ENCODE measurements at regions not wholly inside any gene's neighbourhood (a gene's known extent, or its start where the extent isn't known, plus 50 kb on each side); places are given as distances from the start of the nearest gene placed in this dataset.

DNA sequence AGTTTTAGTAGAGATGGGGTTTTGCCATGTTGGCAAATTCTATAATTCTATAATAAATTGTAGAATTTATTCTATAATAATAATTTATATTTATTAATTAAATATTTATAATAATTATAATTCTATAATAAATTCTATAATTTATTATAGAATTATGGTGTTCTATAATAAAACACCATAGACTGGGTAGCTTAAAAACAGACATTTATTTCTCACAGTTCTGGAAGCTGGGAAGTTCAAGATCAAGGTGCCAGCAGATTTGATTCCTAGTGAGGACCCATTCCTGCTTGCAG lies 130.9 kb upstream of the PELI1 start (continued):
- TF ChIP-seq, protein P1, sequence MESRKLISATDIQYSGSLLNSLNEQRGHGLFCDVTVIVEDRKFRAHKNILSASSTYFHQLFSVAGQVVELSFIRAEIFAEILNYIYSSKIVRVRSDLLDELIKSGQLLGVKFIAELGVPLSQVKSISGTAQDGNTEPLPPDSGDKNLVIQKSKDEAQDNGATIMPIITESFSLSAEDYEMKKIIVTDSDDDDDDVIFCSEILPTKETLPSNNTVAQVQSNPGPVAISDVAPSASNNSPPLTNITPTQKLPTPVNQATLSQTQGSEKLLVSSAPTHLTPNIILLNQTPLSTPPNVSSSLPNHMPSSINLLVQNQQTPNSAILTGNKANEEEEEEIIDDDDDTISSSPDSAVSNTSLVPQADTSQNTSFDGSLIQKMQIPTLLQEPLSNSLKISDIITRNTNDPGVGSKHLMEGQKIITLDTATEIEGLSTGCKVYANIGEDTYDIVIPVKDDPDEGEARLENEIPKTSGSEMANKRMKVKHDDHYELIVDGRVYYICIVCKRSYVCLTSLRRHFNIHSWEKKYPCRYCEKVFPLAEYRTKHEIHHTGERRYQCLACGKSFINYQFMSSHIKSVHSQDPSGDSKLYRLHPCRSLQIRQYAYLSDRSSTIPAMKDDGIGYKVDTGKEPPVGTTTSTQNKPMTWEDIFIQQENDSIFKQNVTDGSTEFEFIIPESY (IDR thresholded peaks at IDR 0.05; ENCODE audit: borderline replicate concordance, low read depth) = no peak
- TF ChIP-seq REST (IDR thresholded peaks at IDR 0.05; ENCODE audit: low read depth, low read length) (no peak), GATA2 (CRISPR knock-in tag; IDR thresholded peaks at IDR 0.05) (no peak)

GRCh38 chr2:64276417-64277095 lies 132.3 kb upstream of the PELI1 start:
- no peaks in the 10 kb centered on the region for H3K27me3 ChIP-seq (ENCODE audit: insufficient read depth)
- no peak for DNase-seq
- H3K9me2 ChIP-seq = no peaks in the 10 kb centered on the region
- peak overlapping the region in 1 of 2 experiments; percentile 4; a peak in 1 of 4 replicates for H3K27ac ChIP-seq (ENCODE audit: low read depth in 2 of 2, low read length in 1 of 2)
- H3K9ac ChIP-seq = no peak overlapping the region
- H3K79me2 ChIP-seq (ENCODE audit: insufficient read depth) = no peaks in the 10 kb centered on the region
- H3K36me3 ChIP-seq (replicated peaks in 1 of 2; ENCODE audit: control insufficient read depth in 1 of 2, insufficient read depth in 2 of 2, low read length in 1 of 2) = no peaks in the 10 kb centered on the region
- WGBS (ENCODE audit: low lambda C conversion rate) = 97% methylated on average over 3 of the region's 3 CpGs
- H3K4me3 ChIP-seq (ENCODE audit: low read depth in 2 of 2, low read length in 1 of 2) = no peak overlapping the region
- no peak overlapping the region for H2AFZ ChIP-seq (ENCODE audit: low read depth)
- no peaks in the 10 kb centered on the region for H3K9me3 ChIP-seq
- peaks cover 14% of the 10 kb centered on the region for H3F3A ChIP-seq (replicated peaks; ENCODE audit: insufficient read depth)
- ChIA-PET POLR2A (no interaction called here), CTCF (interaction anchor here (1.1 kb wide), 1 partner anchor 49 kb away, joined by 3 read pairs; no protein-coding TSS in a partner anchor)
- TF ChIP-seq TCF12 (IDR thresholded peaks at IDR 0.05) = peak; percentile 55
- TF ChIP-seq CTCF (IDR thresholded peaks at IDR 0.05) = no peak
- no peak for TF ChIP-seq SIN3A (IDR thresholded peaks at IDR 0.05; ENCODE audit: borderline replicate concordance, low read depth, low read length)
- 0 out of 2 replicates have a peak, but pooled peaks have one; percentile 21 for TF ChIP-seq MAX (IDR thresholded peaks at IDR 0.05; ENCODE audit: low read depth)
- no peak for TF ChIP-seq ELF1 (IDR thresholded peaks at IDR 0.05)
- TF ChIP-seq RAD21 (IDR thresholded peaks at IDR 0.05; ENCODE audit: low read length) = no peak
- TF ChIP-seq TEAD4 (IDR thresholded peaks at IDR 0.05; ENCODE audit: borderline replicate concordance, insufficient read depth) = peak; percentile 59; the same call in 1 of the 2 replicates
- TF ChIP-seq SMC3 (IDR thresholded peaks at IDR 0.05; ENCODE audit: low read depth, low read length) = no peak
- peak; percentile 21; the same call in 1 of the 2 replicates for TF ChIP-seq NFIC (IDR thresholded peaks at IDR 0.05; ENCODE audit: borderline replicate concordance)
- 0 out of 2 replicates have a peak, but pooled peaks have one; percentile 13 for TF ChIP-seq RXRA (IDR thresholded peaks at IDR 0.05; ENCODE audit: borderline replicate concordance, low read depth)
- peak in 1 of 2 experiments; percentile 52; a peak in 1 of 4 replicates for TF ChIP-seq EP300 (IDR thresholded peaks at IDR 0.05; ENCODE audit: borderline replicate concordance in 1 of 2, low read depth in 1 of 2, low read length in 1 of 2)
- no peak for TF ChIP-seq GATA2 (CRISPR knock-in tag; IDR thresholded peaks at IDR 0.05)
- no peak for TF ChIP-seq FOSL2 (IDR thresholded peaks at IDR 0.05; ENCODE audit: borderline replicate concordance, low read depth)
- no peak for TF ChIP-seq RFX5 (IDR thresholded peaks at IDR 0.05; ENCODE audit: low read length)
- no peak for TF ChIP-seq FOXJ3 (CRISPR knock-in tag; IDR thresholded peaks at IDR 0.05)
- TF ChIP-seq EZH2phosphoT487 (IDR thresholded peaks at IDR 0.05; ENCODE audit: borderline replicate concordance, low read depth) = no peak
- TF ChIP-seq, protein P1 (IDR thresholded peaks at IDR 0.05; ENCODE audit: borderline replicate concordance, low read depth) = no peak
- TF ChIP-seq MEF2A (IDR thresholded peaks at IDR 0.05; ENCODE audit: borderline replicate concordance, low read depth) = no peak
- no peaks in the 10 kb centered on the region for H4K20me1 ChIP-seq (ENCODE audit: insufficient read depth)
- peaks cover 20 to 35% of the 10 kb centered on the region in 2 experiments for H3K4me1 ChIP-seq (ENCODE audit: control insufficient read depth in 1 of 2, insufficient read depth in 2 of 2, low read depth in 1 of 2, low read length in 1 of 2)
- no peak overlapping the region for H3K4me2 ChIP-seq

Measured in SK-N-SH (cell line).